Right renal cortex interstitium (tissue), 3 donors: ENCODE measurements at regions not wholly inside any gene's neighbourhood (a gene's known extent, or its start where the extent isn't known, plus 50 kb on each side); places are given as distances from the start of the nearest gene placed in this dataset.
"Not testable (repeated sequence)": the region's sequence is repeated elsewhere in the genome, so short reads cannot be mapped to it uniquely, and the experiment has no call there.

Experiments used
- DNase-seq, 3 donors: peaks; one replicate each; pipeline ENCODE4 v3.0.0-alpha.2; 2013; ENCODE audit warnings: low read depth in 3 of 3, low spot score in 2 of 3

DNA sequence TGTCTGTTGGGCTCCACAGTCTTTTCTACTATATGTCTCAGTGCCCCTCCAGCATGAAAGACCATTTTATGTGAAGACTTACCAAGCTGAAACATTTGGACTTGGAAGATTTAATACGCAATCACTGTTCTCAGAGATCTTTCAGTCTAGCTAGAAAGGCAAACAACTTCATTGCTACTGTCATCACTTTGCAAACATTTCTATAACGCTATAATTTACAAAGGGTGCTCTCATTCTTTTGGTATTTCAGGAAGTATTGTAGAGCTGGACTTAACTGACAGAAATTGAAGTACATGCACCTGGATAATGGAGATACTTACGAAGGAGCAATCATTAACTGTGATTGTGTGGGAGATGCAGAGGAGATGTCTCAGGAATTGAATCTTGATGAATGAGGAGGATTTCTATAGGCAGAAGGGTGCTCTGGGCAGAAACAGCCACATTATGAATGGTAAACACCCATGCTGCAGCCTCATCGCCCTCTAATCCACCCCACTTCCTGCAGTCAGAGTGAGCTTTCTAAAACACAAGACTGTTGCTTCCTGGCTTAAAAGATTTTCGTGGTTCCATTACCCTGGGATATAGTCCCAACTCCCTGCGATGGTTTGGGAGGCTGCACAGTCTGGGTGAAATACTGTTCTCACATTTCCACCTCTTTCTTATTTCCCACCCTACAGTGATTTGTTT lies 75.1 kb upstream of the GNG12 start:
- no peak for DNase-seq

- DNase-seq, result not testable (repeated sequence)
Measured at GRCh38 chr1:67907467-67907866, 74.2 kb upstream of the GNG12 start.

DNA sequence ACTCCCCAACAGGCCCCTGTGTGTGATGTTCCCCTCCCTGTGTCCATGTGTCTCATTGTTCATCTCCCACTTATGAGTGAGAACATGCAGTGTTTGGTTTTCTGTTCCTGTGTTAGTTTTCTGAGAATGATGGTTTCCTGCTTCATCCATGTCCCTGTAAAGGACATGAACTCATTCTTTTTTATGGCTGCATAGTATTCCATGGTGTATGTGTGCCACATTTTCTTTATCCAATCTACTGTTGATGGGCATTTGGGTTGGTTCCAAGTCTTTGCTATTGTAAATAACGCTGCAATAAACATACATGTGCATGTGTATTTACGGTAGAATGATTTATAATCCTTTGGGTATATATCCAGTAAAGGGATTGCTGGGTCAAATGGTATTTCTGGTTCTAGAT lies 72.7 kb upstream of the GNG12 start:
- not testable (repeated sequence) for DNase-seq

DNA sequence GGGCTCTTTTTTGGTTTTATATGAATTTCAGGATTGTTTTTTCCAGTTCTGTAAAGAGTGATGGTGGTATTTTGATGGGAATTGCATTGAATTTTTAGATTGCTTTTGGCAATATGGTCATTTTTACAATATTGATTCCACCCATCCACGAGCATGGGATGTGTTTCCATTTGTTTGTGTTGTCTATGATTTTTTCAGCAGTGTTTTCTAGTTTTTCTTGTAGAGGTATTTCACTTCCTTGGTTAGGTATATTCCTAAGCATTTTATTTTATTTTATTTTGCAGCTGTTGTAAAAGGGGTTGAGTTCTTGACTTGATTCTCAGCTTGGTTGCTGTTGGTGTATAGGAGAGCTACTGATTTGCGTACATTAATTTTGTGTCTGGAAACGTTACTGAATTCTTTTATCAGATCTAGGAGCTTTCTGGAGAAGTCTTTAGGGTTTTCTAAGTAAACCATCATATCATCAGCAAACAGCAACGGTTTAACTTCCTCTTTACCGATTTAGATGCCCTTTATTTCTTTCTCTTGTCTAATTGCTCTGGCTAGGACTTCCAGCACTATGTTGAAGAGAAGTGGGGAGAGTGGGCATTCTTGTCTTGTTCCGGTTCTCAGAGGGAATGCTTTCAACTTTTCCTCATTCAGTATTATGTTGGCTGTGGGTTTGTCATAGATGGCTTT lies 69.4 kb upstream of the GNG12 start:
- not testable (repeated sequence) for DNase-seq

GRCh38 chr1:67898033-67898726 lies 64.9 kb upstream of the GNG12 start:
- DNase-seq, result no peak

- DNase-seq, result peak in 1 of 3 donors; percentile 32
Measured at GRCh38 chr1:67897270-67897949, 64.1 kb upstream of the GNG12 start.

DNA sequence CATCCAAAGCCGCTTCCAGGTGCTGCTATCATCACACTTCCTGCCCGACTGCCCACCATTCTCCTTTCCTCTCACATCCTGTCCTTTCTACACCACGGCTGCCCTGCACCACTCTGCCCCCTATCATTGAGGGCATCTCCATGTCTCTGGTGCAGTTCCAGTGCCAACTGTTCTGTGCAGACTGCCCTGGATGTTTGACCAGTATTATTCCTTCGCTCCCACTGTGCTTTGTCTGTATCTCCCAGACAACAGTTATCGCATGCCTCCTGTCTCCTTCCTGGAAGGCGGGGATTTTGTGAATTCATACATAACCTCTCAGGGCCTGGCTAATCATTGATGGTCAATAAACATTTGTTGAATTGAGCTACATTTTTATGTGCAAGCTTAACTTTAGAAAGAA lies 63.6 kb upstream of the GNG12 start:
- DNase-seq, result no peak

DNA sequence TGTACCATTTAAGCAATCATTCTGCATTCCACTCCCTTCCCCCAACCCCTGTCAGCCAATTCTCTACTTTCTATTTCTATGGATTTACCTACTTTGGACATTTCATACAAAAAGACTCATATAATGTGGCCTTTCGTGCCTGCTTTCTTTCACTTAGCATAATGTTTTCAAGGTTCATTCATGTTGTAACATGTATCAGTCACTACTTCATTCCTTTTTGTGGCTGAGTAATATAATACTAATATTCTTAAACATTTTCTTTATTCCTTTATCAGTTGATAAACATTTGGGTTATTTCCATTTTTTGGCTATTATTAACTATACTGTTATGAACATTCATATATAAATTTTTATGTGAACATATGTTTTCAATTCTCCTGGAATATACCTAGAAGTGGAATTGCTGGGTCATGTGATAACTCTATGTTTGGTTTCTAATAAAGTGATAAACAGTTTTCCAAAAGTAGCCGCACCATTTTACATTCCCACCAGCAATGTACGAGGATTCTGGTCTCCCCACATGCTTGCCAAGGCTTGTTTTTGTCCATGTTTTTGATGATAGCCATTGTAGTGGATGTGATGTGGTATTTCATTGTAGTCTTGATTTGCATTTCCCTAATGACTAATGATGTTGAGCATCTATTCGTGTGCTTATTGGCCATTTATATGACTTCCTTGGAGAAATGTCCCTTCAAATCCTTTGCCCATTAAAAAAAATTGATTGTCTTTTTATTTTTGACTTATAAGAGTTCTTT lies 61.9 kb upstream of the GNG12 start:
- no peak for DNase-seq

DNA sequence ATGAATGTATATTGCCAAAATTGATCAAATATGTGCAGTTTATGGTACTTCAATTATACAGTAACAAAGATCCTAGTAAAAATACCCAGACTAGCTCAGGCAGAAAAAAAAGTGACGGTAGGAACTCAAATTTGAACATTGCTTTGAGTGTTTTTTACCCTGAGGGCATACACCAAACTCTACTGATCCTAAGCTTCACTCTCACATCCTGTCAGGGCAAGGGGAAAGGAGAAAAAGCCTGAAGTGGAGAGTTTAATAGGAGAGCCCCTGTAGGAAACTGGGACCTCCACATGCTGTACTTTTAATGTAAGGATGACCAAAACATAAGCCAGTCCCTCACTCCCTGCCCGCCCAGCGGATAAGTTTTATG lies 59.8 kb upstream of the GNG12 start:
- DNase-seq, result no peak

- DNase-seq, result no peak
Measured at GRCh38 chr1:67892476-67893125, 59.3 kb upstream of the GNG12 start.

GRCh38 chr1:67890857-67891256 lies 57.6 kb upstream of the GNG12 start:
- DNase-seq, result no peak

DNA sequence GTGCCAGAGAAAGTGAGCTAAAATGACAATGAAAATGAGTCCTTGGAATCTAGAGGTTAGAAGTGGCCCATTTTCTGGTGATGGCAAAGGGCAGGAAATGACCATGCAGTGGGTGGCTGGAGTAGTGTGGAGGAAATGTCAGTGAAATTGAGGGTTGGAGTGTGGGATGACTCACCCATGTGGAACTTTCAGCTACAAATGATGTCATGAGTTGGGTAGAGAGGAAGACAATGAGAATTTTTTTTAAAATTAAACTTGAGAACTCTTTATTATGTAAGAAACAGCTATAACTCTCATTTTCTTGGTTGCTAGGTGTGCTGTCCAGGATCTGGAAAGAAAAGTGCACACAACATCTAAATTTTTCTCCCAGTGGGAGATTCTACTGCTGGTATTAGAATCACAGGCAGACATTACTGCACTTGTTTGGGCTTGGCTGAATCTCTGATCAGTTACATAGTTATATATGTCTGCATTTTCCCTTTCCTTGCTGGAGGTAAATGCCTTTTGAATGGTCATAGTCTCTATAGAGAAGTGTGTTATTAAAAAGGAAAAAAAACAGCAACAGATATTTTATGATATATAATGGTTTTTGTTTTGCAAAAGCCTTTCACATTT lies 56.8 kb upstream of the GNG12 start:
- no peak for DNase-seq

DNA sequence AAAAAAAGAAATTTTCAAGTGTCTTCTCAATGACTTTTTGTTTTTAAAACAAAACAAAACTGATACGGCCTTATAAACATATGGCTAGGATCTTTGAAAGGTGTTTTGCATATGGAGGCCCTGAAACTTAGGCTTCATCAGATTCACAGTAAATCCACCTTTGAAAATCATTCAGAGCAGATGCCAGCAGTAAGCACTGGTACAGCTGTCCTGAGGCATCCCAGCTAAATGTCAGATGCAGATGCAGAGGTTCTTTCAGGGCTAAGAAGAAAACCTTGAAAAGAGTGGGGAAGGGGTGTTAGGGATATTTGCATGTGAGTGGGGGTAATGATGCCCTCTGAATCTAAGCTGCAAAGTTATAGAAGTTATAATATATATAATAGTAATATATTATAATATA lies 56.2 kb upstream of the GNG12 start:
- no peak for DNase-seq

GRCh38 chr1:67888216-67889106 lies 55.2 kb upstream of the GNG12 start:
- DNase-seq, result no peak

GRCh38 chr1:67887146-67887545 lies 53.9 kb upstream of the GNG12 start:
- no peak for DNase-seq

- no peak for DNase-seq
Measured at GRCh38 chr1:67886076-67886475, 52.8 kb upstream of the GNG12 start.

DNA sequence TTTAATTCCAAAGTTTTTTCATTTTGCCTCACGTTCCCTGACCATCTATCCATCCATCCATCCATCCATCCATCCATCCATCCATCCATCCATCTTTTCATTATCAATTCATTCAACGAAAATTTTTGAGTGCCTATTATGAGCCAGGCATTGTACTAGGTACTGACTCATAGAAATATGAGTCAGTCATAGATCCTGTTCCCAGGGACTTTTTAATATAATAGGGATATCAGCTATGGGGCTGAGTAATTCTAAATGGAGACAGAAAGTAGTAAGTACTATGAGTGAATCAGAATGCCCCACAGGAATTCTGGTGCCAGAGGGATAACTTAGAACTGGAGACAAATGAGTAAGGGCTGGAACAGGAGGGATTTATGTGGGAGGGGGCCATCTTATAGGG lies 49.8 kb upstream of the GNG12 start:
- DNase-seq, result no peak
